WTC11 (cell line): ENCODE measurements at regions not wholly inside any gene's neighbourhood (a gene's known extent, or its start where the extent isn't known, plus 50 kb on each side); places are given as distances from the start of the nearest gene placed in this dataset.

Experiments
- ATAC-seq: fragments of 200-7000 bp; cut with Tn5 transposase; 2 replicates; pipeline ENCODE4 v1.10.0; 2021; ENCODE audit warnings: mild to moderate bottlenecking, moderate library complexity
- CTCF ChIA-PET: fragments of 300-600 bp; sonication (Branson Sonifier 250); formaldehyde crosslinking; loops from one replicate; lab custom pipeline; 2021; ENCODE audit warnings: antibody characterized with exemption; lab: Charles Lee
- POLR2A ChIA-PET: fragments of 350-600 bp; sonication (Branson Sonifier 250); formaldehyde crosslinking; loops from one replicate; lab custom pipeline; 2021; ENCODE audit warnings: antibody characterized with exemption; lab: Charles Lee
- DNase-seq: peaks from one replicate; pipeline ENCODE4 v3.0.0; 2021; ENCODE audit warnings: low spot score
- H3K27ac Mint-ChIP-seq: 2 replicates; pipeline ENCODE4 v1.8.0; 2021; ENCODE audit warnings: mixed read lengths
- H3K27me3 Mint-ChIP-seq: 2 replicates; pipeline ENCODE4 v1.8.0; 2021; ENCODE audit warnings: low read depth, mild to moderate bottlenecking, moderate library complexity, mixed read lengths
- H3K36me3 Mint-ChIP-seq: 2 replicates; pipeline ENCODE4 v1.8.0; 2021; ENCODE audit warnings: mixed read lengths
- H3K4me1 Mint-ChIP-seq: 2 replicates; pipeline ENCODE4 v1.8.0; 2022; ENCODE audit warnings: mixed read lengths
- H3K4me3 Mint-ChIP-seq: 2 replicates; pipeline ENCODE4 v1.8.0; 2021; ENCODE audit warnings: mild to moderate bottlenecking, moderate library complexity, mixed read lengths
- H3K9me3 Mint-ChIP-seq: 2 replicates; pipeline ENCODE4 v1.8.0; 2021; ENCODE audit warnings: mixed read lengths
- ATF6 ChIP-seq: sonication (generic); formaldehyde crosslinking; IDR thresholded peaks from 2 replicates; pipeline ENCODE4 v1.8.1; 2023; ENCODE audit warnings: mild to moderate bottlenecking, missing genetic modification reagents
- CDX4 ChIP-seq: fragments of 250-450 bp; sonication (Bioruptor Pico); IDR thresholded peaks from 2 replicates; pipeline ENCODE4 v1.9.0; 2021; ENCODE audit warnings: moderate library complexity, mild to moderate bottlenecking, inconsistent platforms, borderline replicate concordance
- CREM ChIP-seq: sonication (generic); formaldehyde crosslinking; IDR thresholded peaks from 2 replicates; pipeline ENCODE4 v1.8.1; 2022; ENCODE audit warnings: mild to moderate bottlenecking, missing genetic modification reagents, moderate library complexity
- E2F1 ChIP-seq: sonication (generic); formaldehyde crosslinking; IDR thresholded peaks from 2 replicates; pipeline ENCODE4 v1.8.0; 2022; ENCODE audit warnings: mild to moderate bottlenecking, missing genetic modification reagents
- ETV6 ChIP-seq: sonication (generic); formaldehyde crosslinking; IDR thresholded peaks from 2 replicates; pipeline ENCODE4 v1.8.1; 2022; ENCODE audit warnings: mild to moderate bottlenecking, missing genetic modification reagents
- FOXP1 ChIP-seq: sonication (generic); formaldehyde crosslinking; IDR thresholded peaks from 2 replicates; pipeline ENCODE4 v1.8.0; 2022; ENCODE audit warnings: missing genetic modification reagents, mild to moderate bottlenecking, moderate library complexity, borderline replicate concordance
- IRF1 ChIP-seq: sonication (generic); formaldehyde crosslinking; IDR thresholded peaks from 2 replicates; pipeline ENCODE4 v1.8.0; 2023; ENCODE audit warnings: missing genetic modification reagents
- KAT7 ChIP-seq: sonication (generic); formaldehyde crosslinking; IDR thresholded peaks from 2 replicates; pipeline ENCODE4 v1.8.1; 2023; ENCODE audit warnings: missing genetic modification reagents, mild to moderate bottlenecking, borderline replicate concordance
- NR2C2 ChIP-seq: sonication (generic); formaldehyde crosslinking; IDR thresholded peaks from 2 replicates; pipeline ENCODE4 v1.8.0; 2022; ENCODE audit warnings: mild to moderate bottlenecking, missing genetic modification reagents
- NR3C1 ChIP-seq: sonication (generic); formaldehyde crosslinking; conservative IDR thresholded peaks from 2 replicates; pipeline ENCODE4 v1.8.1; 2023; ENCODE audit warnings: low read depth, mild to moderate bottlenecking, missing genetic modification reagents
- PREB ChIP-seq: sonication (generic); formaldehyde crosslinking; IDR thresholded peaks from 2 replicates; pipeline ENCODE4 v1.8.1; 2022; ENCODE audit warnings: mild to moderate bottlenecking, missing genetic modification reagents, moderate library complexity, borderline replicate concordance
- PRRX2 ChIP-seq: fragments of 250-450 bp; sonication (Bioruptor Pico); IDR thresholded peaks from 2 replicates; pipeline ENCODE4 v1.8.0; 2021; ENCODE audit warnings: mild to moderate bottlenecking
- RORB ChIP-seq: fragments of 250-450 bp; sonication (Bioruptor Pico); IDR thresholded peaks from 2 replicates; pipeline ENCODE4 v1.9.0; 2021; ENCODE audit warnings: mild to moderate bottlenecking
- STAT6 ChIP-seq: sonication (generic); formaldehyde crosslinking; conservative IDR thresholded peaks from 2 replicates; pipeline ENCODE4 v1.8.1; 2023; ENCODE audit warnings: mild to moderate bottlenecking, low read depth, missing genetic modification reagents, moderate library complexity
- USF2 ChIP-seq: sonication (generic); formaldehyde crosslinking; IDR thresholded peaks from 2 replicates; pipeline ENCODE4 v1.8.1; 2023; ENCODE audit warnings: mild to moderate bottlenecking, missing genetic modification reagents, moderate library complexity
- ZBTB21 ChIP-seq: sonication (generic); formaldehyde crosslinking; IDR thresholded peaks from 2 replicates; pipeline ENCODE4 v1.8.1; 2023; ENCODE audit warnings: mild to moderate bottlenecking, missing genetic modification reagents, borderline replicate concordance
- ZNF121 ChIP-seq: sonication (generic); formaldehyde crosslinking; IDR thresholded peaks from 2 replicates; pipeline ENCODE4 v1.8.0; 2023; ENCODE audit warnings: missing genetic modification reagents
- ZNF263 ChIP-seq: sonication (generic); formaldehyde crosslinking; IDR thresholded peaks from 2 replicates; pipeline ENCODE4 v1.8.1; 2022; ENCODE audit warnings: low read depth, mild to moderate bottlenecking, moderate library complexity, missing genetic modification reagents
- ZNF425 ChIP-seq: fragments of 250-450 bp; sonication (Bioruptor Pico); conservative IDR thresholded peaks from 2 replicates; pipeline ENCODE4 v1.9.0; 2021; ENCODE audit warnings: mild to moderate bottlenecking

- peaks cover 6% of the 10 kb centered on the region; the same call in 1 of the 2 replicates for H3K4me1 Mint-ChIP-seq
- no peak for ATAC-seq
- POLR2A ChIA-PET = interaction anchor here (0.7 kb wide), 1 partner anchor 90 kb away, joined by 7 read pairs; no protein-coding TSS in a partner anchor
- peaks cover 30% of the 10 kb centered on the region for H3K9me3 Mint-ChIP-seq
- peaks cover 25% of the 10 kb centered on the region for H3K36me3 Mint-ChIP-seq
- no peak overlapping the region for H3K27ac Mint-ChIP-seq
- CTCF ChIA-PET = no interaction called here
- no peak for TF ChIP-seq NR3C1 (CRISPR knock-in tag)
- TF ChIP-seq CREM (CRISPR knock-in tag) = no peak
- TF ChIP-seq ZNF263 (CRISPR knock-in tag) = no peak
- no peak for TF ChIP-seq STAT6 (CRISPR knock-in tag)
- no peak overlapping the region for H3K4me3 Mint-ChIP-seq
- no peaks in the 10 kb centered on the region for H3K27me3 Mint-ChIP-seq
- DNase-seq = no peak
Measured at GRCh38 chr12:58463051-58463450, 457.3 kb downstream of the LRIG3 start.

GRCh38 chr12:58465418-58465817 is 454.9 kb downstream of the LRIG3 start:
- no peak for ATAC-seq
- Mint-ChIP-seq H3K4me1 (peaks cover 3% of the 10 kb centered on the region; the same call in 1 of the 2 replicates), H3K27me3 (no peaks in the 10 kb centered on the region), H3K4me3 (no peak overlapping the region), H3K27ac (no peak overlapping the region), H3K36me3 (peaks cover 27% of the 10 kb centered on the region), H3K9me3 (peaks cover 35% of the 10 kb centered on the region)
- TF ChIP-seq FOXP1 (CRISPR knock-in tag) (no peak), NR2C2 (no peak), PRRX2 (CRISPR knock-in tag) (no peak), IRF1 (CRISPR knock-in tag) (no peak), ETV6 (CRISPR knock-in tag) (no peak), E2F1 (CRISPR knock-in tag) (no peak), CDX4 (no peak), RORB (no peak), ZNF425 (no peak), ATF6 (CRISPR knock-in tag) (no peak), ZBTB21 (CRISPR knock-in tag) (no peak), PREB (no peak), ZNF121 (CRISPR knock-in tag) (no peak), KAT7 (CRISPR knock-in tag) (no peak), USF2 (no peak)
- POLR2A ChIA-PET = no interaction called here
- DNase-seq = no peak
- CTCF ChIA-PET = no interaction called here
